GM21576 (cell line): ENCODE measurements at regions not wholly inside any gene's neighbourhood (a gene's known extent, or its start where the extent isn't known, plus 50 kb on each side); places are given as distances from the start of the nearest gene placed in this dataset.
"Not testable (repeated sequence)": the region's sequence is repeated elsewhere in the genome, so short reads cannot be mapped to it uniquely, and the experiment has no call there.

Experiments
- ATAC-seq: cut with Tn5 transposase; IDR thresholded peaks from one replicate; pipeline ENCODE4 v1.9.1; 2021; ENCODE audit warnings: mild to moderate bottlenecking, moderate library complexity; ENCODE audit not compliant: unreplicated experiment

- no peak for ATAC-seq
Observed at GRCh38 chr22:49514641-49515040, 313.0 kb downstream of the BRD1 start.

DNA sequence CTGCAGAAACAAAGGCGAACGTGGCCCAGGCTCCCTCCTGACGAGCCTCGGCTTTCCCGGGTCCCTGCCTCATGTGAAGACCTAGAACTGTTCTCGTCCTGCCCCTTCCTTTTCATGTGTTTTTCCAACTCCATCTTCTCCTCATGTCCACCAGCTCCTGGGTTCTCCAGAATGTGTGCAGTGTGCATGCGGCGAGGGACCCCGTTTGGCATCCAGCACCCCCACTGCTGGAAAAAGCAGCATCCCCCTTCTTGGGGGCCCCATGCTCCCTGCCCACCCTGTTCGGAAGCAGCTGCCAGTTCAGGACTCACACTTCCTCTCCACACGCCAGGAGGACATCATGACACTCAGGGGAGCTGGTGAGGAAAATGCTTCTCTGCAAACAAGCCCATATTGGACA, 313.5 kb downstream of the BRD1 start:
- ATAC-seq, result no peak

DNA sequence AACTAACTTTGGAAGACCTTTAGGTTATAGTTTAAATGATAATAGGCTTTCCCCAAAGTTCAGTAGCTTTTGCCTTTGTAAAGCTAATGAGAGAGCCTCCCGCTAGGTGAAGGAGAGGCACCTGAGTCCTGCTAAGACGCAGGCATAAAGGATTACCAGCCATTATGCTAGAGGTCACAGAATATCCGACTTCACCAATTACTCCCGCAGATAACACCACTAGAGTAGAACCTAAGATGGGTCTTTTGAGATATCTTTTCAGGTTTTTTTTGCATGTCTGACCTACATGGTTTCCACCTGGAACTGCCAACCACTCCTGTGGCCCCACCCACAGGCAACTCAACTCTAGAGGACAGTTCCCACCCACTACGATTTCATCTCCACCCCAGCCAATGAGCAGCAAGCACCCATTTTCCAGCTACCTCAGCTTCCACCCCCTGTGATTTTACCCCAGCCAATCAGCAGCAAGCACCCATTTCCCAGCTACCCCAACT, 314.3 kb downstream of the BRD1 start:
- ATAC-seq, result no peak

DNA sequence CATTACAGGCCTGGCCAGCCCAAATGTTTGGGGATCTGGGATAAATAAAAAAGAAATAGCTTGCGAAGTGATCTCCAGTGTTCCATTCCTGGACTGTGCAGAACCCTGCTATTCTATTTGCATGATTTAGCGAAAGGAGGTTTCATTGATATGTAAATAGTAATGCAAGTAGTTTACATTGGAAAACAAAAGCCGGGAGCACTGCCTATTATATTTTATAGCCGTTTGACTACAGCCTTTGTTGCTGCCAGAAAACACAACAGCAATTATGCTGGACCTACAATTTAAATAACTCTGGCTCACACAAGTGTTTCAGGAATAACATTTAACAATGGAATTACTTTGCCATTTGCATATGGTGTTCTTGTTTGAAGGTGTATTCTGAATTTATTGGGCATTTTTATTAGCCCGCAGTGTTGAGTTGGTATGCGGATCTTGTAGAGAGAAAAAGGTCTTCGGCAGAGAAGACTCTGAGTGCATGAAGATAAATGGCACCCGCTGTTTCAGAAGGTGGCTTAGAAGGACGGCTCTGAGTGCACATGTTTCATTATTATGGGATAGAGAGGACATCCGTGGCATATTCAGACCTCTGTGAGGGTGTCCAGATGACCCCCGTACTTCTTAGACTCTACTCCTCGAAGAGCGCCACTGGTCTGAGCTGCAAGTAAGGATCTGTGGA, 315.0 kb downstream of the BRD1 start:
- ATAC-seq, result no peak

DNA sequence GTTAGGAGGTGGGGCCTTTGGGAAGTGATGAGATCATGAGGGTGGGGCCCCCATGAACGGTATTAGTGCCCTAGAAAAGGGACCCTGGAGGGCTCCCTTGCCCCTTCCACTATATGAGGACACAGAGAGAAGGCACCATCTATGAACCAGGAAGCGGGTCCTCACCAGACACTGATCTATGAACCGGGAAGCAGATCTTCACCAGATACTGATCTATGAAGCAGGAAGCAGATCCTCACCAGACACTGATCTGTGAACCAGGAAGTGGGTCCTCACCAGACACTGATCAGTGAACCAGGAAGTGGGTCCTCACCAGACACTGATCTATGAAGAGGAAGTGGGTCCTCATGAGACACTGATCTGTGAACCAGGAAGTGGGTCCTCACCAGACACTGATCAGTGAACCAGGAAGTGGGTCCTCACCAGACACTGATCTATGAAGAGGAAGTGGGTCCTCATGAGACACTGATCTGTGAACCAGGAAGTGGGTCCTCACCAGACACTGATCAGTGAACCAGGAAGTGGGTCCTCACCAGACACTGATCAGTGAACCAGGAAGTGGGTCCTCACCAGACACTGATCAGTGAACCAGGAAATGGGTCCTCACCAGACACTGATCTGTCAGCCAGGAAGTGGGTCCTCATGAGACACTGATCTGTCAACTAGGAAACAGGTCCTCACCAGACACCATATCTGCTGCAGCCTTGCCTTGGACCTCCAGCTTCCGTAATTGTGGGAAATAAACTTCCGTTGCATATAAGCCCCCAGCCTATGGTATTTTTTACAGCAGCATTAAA, 316.1 kb downstream of the BRD1 start:
- not testable (repeated sequence) for ATAC-seq

DNA sequence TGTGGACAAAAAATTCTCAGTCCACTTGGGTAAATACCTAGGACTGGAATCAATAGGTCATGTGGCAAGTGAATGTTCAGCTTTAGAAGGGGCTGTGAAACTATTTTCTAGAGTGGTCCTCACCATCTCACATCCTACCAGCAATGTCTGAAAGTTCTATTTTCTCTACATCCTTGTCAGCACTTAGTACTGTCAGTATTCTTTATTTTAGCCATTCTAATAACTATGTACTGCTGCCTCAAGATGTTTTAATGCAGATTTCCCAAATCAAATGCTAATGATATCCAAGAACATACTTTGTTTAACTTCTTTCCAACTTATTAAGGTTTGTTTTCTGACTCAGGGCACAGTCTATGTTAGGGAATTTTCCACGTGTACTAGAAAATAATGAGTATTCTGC, 317.0 kb downstream of the BRD1 start:
- no peak for ATAC-seq

DNA sequence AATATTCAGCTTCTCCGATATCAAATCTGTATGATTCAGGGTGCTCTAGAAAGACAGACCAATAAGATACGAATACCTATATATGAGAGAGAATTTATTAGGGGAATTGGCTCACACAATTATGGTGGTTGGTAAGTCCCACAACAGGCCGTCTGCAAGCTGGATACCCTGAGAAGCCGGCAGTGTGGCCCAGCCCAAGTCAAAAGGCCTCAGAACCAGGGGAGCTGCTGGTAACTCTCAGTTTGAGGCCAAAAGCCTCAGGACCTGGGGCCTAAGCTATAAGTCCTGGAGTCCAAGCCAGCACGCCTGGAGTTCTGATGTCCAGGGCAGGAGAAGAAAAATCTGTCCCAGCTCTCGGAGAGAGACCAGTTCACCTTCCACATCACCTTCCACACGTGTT, 318.7 kb downstream of the BRD1 start:
- ATAC-seq, result no peak

DNA sequence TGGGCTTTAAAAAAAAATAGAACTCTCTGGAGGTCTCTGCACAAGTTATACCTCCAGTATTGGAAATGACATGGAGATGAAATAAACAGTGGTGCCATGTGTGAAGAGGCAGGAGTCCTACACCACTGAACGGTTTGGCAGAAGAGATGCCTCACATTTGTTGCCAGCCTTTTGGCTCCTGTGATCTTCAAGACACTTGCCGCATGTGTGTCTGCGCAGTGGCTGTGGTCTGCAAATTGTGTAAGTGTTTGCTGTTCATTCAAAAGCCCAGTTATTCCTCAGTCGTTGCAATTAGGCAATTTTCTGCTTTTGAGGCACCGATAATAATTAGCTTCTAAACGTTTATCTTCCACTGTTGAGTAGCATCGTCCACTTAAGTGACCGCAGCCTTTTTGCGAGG, 319.1 kb downstream of the BRD1 start:
- ATAC-seq, result no peak

DNA sequence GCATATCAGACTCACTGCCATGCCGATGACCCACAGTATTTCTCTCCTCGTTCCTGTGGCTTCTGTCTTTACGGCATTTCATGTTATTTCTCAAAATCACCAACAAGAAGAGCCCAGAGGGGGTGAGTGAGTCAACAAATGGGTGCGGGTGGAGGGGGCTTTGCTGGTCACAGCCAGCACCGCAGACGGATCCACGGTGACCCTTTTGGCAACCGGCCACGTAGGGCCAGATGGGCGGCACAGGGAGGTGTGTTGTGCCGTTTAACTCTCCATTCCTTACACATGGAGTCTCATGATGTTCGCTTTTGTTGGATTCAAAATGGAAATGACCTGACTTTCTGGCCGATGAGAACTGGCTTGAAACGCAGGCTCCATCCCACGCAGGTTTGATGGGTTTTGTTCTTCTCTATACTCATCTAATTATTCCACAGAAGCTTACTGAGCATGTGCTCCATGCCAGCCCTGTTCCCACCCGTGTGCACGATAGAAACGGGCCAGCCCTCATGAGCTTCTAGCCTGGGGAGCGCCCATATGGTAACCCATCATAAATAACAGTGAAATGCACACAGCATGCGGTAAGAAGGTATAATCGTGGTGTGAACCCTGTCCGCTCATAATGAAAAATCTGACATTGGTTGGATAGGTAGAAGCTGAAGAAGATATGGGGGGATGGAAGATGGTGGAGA, 319.9 kb downstream of the BRD1 start:
- ATAC-seq, result no peak

DNA sequence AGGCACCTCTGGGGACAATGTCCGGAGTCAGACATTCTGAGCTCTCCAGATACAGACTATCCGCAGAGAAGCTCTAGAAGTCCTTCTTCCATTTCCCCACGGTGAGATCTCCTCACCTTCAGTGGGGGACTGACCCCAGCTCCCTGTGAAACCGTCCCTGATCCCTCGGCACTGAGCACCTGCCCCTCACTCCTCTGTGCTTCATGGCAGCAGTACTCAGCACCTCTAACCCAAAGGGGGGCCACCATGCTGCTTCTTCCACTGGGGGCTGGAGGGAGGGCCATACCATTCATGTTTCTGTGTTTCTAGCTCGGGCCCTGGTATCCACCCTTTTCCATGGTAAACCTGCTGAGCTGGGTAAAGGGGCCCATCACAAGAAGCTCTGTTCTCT, 321.7 kb downstream of the BRD1 start:
- no peak for ATAC-seq

GRCh38 chr22:49505337-49506009, 322.2 kb downstream of the BRD1 start:
- no peak for ATAC-seq

DNA sequence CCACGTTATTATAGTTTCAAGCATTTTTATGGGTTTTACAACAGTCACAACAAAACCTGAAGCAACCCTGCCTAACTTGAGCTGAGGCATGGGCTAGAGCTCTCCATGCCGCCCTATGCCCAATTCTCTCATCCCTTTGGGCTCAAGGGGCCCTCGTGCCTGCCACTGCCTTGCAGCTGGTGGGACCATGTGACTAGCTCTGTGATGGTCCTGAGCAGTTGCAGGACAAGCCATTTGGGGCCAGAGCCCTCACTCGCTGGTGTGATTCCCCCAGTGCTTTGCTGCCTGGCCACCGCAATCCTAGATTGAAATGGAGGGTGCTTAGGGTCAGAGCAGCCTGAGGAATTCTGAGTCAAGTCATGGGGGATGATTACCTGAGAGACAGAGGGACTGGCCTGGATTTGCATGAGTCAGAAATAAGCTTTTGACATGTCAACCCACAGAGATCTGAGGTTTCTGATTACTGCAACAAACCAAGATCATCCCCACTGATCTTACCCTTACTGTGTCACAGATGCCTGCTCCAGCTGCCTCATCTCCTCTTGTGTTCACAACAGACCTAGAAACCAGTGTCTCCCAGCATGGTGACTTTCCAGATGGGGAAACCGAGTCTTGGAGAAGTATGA, 323.7 kb downstream of the BRD1 start:
- no peak for ATAC-seq

DNA sequence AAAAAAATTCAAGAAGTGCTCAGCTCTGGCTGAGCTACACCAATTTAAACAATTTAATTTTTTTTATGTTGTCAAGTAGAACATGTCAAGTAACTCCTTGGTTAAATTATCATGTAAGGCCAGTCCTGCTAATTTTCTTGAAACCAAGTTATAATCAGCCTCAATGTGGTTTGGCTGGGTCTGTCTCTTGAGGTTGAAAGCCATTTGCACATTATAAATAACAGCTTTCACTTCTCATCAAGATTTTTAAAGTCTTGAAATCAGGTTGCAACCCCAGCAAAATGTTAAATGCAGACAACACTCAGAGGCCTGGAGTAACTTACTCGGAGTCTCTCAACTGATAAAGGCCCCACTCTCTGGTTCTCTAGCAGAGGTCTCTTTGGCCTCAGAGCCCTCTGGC, 324.4 kb downstream of the BRD1 start:
- no peak for ATAC-seq

DNA sequence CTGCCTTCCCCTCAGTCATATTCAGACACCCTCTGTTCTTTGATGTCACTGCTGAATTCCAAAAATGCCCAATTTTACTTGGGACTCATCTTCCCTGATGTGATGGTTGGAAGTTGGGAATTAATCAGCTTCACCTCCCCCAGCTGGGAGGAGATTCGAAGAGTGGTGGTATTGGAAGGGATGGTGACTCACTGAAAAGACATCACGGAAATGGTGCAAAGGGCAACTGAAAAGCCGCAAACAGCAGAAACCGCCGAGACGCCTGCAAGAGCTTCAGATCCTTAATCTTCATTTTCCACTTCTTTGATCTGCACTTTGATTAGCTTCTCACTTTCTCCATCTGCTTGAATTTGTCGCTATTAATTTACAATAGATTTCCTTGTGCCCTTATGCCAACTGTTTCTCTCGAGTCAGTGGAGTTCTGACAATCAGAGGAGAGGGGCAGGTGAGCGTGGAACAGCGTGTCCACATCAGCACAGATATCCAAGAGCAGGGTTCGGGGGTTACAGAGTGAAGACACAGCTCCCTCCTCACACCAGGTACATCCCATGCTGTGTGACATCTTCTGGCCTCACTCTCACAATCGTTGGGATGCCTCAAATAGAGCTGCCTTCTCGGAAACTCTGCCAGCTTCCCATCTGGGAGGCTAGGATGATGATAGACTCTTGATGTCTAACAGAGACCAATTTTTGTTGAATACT, 325.4 kb downstream of the BRD1 start:
- ATAC-seq, result no peak

- no peak for ATAC-seq
Observed at GRCh38 chr22:49500942-49501395, 326.7 kb downstream of the BRD1 start.

DNA sequence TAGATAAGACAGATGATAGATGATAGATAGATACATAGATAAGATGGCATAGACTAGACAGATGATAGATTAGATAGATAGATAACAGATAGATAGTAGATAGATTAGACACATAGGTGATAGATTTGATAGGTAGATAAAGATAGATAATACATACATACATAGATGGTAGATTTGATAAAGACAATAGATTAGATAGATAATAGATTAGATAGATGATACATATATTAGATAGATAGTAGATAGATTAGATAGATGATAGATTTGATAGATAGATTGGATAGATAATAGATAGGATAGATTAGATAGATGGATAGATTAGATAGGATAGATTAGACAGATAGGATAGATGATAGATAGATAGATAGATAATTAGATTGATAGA, 327.6 kb downstream of the BRD1 start:
- ATAC-seq, result no peak

GRCh38 chr22:49499433-49500075, 328.1 kb downstream of the BRD1 start:
- no peak for ATAC-seq

DNA sequence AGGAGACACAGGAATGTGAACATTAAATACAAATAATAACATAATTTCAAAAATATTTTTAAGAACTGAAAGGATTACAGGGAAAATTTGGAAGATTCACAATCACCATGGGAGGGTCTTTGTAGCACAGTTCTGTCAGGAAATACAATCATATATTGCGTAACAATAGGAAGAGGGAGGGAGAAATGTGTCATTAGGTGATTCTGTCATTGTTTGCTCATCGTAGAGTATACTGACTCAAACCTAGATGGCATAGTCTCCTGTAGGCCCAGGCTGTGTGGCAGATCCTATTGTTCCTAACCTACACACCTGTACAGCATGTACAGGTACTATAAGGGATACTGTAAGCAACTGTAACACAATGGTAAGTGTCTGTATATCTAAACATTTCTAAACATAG, 330.4 kb downstream of the BRD1 start:
- no peak for ATAC-seq

- no peak for ATAC-seq
Observed at GRCh38 chr22:49494555-49494954, 333.1 kb downstream of the BRD1 start.
